NCI-H2227 (cell line): ENCODE measurements at regions not wholly inside any gene's neighbourhood (a gene's known extent, or its start where the extent isn't known, plus 50 kb on each side); places are given as distances from the start of the nearest gene placed in this dataset.

Source experiments
- DNase-seq: peaks from one replicate; lab custom pipeline; 2025; ENCODE audit not compliant: unreplicated experiment; lab: John Stamatoyannopoulos, UW

GRCh38 chr3:99542767-99543518, 95.5 kb upstream of the COL8A1 start:
- no peak for DNase-seq

DNA sequence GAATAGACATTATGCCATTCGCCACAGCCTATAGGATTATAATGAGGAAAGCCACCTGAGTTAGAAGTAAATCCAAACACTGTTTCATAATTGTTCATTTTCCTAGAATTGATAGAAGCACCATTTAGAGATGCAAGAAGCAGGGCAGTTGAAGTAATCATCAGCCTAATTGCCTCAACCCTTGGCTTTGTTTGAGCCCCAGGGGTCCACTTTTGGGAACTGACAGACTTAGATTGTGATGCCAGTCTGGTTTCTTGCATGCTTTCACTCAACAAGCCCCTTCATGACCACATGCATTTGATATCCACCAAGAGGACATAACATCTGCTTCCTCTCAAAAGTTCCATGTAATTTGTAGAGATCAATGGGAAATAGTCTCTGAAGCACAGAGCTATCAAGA, 97.2 kb upstream of the COL8A1 start:
- DNase-seq: no peak

DNA sequence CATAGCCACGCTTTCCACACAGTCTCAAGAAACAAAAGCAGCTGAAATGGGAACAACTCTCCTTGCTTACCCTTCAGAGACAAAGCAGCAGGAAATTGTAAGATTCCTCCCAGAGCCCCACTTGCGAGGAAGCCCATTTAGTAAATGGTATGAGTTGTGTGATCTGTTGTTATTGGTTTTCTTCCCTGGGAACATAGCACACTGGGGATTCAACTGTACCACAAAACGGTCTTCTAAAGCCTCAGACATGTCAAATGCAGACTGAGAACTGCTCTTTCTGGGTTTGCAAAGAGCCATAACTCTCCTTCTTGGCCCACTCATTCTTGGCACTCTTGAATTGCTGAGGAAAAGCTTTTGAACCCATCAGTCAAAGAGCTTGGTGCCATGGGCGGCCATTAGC, 101.0 kb upstream of the COL8A1 start:
- DNase-seq: no peak

DNA sequence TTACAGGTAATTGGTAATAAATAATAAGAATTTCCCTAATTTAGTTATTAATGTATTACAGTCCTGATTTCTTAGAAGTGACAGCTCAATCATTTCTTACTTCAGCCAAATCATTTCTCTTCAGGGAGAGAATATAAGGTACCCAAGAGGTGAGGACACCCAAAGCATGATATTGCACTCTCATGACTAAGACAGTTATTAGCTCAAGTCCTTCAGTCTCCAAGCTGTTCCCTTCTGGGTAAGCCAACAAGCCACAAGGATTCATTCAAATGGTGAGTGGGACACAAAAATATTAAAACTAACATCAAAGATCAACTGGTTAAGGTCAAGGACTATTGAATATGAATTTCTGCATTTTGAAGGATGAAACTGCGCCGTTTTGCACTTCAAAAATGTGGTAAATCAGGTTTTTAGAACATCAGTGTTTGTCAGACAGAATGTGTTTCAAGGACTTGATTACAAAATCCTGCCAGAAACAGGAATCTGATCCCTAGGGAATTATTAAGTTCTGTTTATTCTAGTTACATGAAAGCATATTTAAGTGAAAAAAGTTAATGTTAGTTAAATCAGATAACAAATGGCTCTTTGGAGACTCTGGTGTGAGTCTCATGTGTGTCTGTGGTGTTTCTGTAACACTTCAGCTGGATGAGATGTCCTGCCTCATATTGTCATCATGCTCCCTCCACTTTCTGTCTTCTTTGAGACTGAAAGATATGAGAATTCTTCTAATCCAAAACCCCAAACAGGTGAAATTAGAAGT, 101.7 kb upstream of the COL8A1 start:
- DNase-seq: no peak

- DNase-seq: no peak
Measured at GRCh38 chr3:99534951-99535704, 103.3 kb upstream of the COL8A1 start.

DNA sequence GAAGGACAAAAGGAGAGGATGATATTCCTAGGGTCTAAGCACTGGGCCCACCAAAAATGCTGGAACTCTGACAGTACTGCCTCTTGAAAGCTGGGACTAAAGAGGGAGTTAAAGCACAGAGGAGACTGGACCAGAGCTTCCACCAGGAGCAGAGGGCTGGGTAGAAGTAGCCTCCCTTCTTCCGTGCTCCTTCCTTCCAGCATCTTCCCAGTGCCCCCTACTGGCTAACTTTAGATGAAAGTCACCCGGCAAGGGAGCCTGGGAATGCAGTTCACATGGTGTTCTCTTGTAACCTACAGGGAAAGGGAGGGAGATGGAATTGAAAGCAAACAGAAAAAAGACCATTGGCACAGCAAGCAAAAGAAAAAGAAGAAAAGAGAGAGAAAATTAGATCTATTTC, 106.1 kb upstream of the COL8A1 start:
- DNase-seq: no peak

GRCh38 chr3:99529265-99529664, 109.1 kb upstream of the COL8A1 start:
- no peak for DNase-seq

- no peak for DNase-seq
Measured at GRCh38 chr3:99526921-99527320, 111.5 kb upstream of the COL8A1 start.

DNA sequence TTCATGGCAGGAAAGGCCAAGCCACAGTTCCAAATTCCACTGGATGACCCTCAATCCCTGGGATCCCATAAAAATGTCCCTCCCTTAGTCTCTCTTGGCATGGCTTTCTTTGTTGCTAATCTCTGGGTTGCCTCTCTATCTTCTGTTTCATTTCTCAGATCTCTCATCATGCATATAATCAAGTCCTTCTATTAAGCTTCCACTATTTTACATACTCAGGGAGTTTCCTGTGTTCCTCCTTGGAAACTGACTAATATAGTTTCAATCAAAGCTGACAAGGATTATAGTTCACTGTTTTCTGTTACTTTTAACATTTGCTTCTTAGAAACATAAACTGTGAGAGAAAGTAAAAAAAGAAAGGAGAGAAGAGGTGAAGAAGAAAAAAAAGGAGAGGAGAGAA, 113.8 kb upstream of the COL8A1 start:
- DNase-seq: no peak

GRCh38 chr3:99523431-99524127, 114.8 kb upstream of the COL8A1 start:
- DNase-seq: no peak

DNA sequence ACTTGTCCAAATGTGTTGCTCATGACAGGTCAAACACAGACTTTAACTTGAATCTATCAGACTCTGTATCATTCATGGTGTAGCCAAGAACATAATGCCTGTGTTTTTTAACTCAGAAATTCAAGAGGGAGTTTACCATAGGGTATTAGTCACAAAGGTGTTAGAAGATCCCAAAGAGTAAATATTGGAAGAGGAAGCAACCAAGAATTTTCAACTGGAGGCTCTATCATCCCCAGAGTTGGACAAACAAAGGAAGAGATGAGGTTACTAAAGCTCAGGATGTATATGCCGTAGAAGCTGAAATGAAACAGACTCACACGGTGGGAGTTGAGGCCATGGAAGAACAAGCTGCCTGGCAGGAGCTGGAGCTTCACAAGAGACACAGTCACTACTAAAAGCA, 116.2 kb upstream of the COL8A1 start:
- no peak for DNase-seq

- no peak for DNase-seq
Measured at GRCh38 chr3:99521551-99521950, 116.8 kb upstream of the COL8A1 start.

DNA sequence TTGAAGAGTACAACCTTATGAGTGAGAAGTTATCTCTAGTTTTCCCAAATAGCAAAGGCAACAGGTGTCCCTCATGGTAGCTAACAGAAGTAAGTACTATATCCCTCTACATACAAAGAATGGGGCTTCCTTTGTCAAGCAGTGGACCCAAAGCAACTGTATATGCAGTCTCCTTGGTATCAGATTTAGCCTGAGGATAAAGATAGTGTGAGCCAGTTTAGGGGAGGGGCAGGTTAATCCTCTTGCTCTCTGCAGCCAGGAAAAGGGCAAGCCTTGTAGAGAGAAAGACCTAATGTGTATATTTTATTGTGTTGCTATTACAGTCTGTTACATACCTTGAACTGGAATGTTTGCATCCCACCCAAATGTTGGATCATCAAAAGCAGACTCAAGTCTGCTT, 117.9 kb upstream of the COL8A1 start:
- DNase-seq: no peak

- no peak for DNase-seq
Measured at GRCh38 chr3:99516936-99517335, 121.5 kb upstream of the COL8A1 start.

- no peak for DNase-seq
Measured at GRCh38 chr3:99515891-99516290, 122.5 kb upstream of the COL8A1 start.

DNA sequence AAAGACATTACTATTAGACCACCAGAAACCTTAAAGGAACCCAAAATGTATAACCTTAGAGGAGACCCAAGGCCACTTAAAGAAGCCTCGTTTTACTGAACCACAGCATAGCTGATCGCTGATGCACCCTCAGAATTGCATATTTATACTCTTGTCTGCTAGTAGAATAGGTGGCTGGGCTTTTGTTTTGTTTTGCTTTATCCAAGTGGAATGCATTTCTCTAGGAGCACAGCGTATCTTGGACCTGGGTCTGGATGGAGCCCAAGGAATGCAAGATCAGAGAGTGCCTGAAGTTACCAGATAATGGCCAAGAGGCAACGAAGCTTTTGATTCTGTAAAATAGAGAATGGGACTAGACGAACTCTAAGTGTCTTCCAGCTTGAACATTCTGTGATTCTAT, 129.2 kb upstream of the COL8A1 start:
- no peak for DNase-seq

- no peak for DNase-seq
Measured at GRCh38 chr3:99508191-99508590, 130.2 kb upstream of the COL8A1 start.

- DNase-seq: no peak
Measured at GRCh38 chr3:99505646-99506269, 132.6 kb upstream of the COL8A1 start.

GRCh38 chr3:99505200-99505599, 133.2 kb upstream of the COL8A1 start:
- no peak for DNase-seq

DNA sequence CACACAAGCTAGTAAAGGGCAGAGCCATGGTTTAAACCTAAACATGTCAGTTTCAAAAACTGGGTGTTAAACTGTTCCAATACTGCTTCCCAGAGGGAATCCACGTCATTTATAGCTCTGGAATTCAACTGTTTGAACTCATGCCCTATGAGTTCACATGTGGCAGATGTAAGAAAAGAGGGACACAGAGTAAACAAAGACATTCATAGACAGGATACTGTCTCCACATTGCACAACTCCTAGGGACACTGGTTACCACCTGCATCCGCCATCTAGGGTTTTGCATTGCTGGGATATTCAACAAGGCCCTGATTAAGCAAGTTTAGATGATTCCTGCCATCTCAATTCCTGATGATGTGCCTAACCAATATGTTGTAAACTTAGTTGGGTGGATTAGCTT, 134.1 kb upstream of the COL8A1 start:
- DNase-seq: no peak

DNA sequence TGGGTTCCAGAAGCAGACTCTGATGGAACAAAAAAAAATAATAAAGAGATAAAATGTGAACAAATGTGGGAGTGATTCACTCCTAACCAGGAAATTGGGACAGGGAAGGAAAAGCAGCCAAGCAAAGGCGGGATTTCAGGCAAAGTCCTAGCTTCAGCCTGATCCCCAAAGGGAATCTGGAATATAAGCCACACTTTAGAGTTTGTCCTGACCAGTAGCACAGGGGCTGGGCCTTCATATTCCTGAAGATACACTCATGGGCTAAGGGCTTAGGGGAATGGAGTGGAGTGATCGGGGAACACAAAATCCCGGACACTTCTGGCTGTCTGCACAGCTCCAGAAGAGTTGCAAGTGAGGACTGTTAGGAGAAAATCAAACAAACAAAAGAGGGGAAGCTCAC, 135.0 kb upstream of the COL8A1 start:
- DNase-seq: no peak
